ENCODE measurements at regions not wholly inside any gene's neighbourhood (a gene's known extent, or its start where the extent isn't known, plus 50 kb on each side); places are given as distances from the start of the nearest gene placed in this dataset.
"Not testable (repeated sequence)": the region's sequence is repeated elsewhere in the genome, so short reads cannot be mapped to it uniquely, and the experiment has no call there.

GRCh38 chr6:66336176-66336575 is 629.1 kb upstream of the EYS start:
- DNase-seq = no peak

DNA sequence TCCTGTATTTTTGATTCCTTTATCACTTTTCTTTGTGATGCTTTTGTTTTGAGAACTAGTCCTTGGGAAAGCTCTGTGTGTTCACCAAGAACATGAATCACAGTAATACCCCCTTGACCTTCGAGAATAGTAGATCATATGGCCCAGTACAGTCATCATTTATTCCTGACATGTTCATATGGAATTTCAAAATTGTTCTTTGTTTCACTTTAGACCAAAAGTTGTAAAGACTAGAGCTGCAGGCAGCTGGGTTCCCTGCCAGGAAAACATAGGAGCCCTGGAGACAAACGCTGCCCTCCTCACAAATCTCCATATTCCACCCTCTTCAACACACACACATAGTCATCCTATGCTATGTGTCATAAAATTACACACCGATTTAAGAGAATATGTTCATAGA is 621.2 kb upstream of the EYS start:
- DNase-seq = no peak

GRCh38 chr6:66326228-66326627 is 619.2 kb upstream of the EYS start:
- no peak for DNase-seq

GRCh38 chr6:66321017-66321416 is 614.0 kb upstream of the EYS start:
- DNase-seq = no peak

DNA sequence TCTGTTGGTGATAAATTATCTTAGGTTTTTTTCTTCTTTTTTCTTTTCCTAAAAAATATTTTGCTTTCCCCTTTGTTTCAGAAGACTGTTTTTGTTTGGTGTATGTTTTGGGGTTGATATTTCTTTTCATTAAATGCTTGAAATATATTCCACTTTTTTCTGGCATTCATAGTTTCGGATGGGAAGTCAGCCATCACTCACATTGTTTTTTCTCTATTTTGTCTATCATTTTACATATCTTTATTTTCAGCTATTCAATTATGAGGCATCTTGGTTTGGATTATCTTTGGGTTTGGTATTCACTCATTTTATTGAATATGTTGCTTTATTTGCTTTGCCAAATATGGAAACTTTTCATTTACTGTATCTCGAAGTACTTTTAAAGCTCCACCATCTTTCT is 600.5 kb upstream of the EYS start:
- no peak for DNase-seq

DNA sequence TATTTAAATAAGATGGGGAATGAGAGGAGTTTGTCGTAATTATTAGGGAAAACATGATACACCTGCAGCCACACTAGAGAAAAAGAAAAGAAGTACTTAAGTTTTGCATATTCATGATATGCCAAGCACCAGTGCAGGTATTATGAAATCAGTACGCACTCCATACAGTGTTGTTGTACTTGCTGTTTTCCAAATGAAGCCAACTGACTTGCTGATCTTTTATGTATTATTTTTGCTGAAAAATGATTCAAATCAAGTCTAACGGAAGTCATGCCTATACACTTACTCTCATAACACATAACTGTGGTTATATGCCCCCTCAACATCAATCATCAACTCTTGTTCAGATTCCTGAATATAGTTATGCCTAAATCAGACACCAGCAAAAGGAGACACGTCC is 584.9 kb upstream of the EYS start:
- no peak for DNase-seq

DNA sequence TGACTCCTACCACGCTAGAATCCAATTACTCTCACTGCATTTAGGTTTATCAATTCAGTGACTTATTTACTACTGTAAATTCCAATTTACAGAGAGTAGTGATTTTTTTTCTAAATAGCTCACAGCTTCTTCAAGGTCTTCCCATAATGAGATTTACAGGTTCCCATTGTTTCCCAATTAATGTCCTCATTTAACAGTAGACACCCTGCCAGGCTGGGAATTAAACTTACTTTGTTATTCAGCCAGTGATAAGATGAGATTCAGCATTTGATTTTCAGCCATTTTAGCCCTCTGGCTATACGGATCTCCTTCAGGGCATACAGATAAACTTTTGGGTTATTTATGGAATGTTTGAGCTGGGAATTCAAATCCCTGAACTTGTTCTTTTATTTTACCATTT is 582.9 kb upstream of the EYS start:
- no peak for DNase-seq

GRCh38 chr6:66278115-66278514 is 571.1 kb upstream of the EYS start:
- DNase-seq = no peak

DNA sequence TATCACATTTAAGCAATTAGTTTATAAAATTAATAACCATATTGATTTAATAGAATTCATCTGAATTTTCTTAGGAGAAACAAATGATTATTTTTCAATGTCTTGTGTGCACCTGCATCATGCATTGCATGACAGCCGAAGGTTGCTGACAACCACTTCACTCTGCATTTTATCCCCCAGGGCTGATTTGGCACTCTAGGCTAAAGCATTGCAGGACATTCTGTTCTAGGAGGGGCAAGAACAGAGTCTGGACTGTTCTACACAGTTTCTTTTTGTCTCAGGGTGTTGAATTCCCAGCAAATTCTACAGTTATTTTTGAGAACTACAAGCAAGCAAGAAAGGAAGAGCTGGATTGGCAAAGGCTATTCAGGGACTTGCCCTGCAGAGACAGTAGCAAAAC is 570.4 kb upstream of the EYS start:
- no peak for DNase-seq

DNA sequence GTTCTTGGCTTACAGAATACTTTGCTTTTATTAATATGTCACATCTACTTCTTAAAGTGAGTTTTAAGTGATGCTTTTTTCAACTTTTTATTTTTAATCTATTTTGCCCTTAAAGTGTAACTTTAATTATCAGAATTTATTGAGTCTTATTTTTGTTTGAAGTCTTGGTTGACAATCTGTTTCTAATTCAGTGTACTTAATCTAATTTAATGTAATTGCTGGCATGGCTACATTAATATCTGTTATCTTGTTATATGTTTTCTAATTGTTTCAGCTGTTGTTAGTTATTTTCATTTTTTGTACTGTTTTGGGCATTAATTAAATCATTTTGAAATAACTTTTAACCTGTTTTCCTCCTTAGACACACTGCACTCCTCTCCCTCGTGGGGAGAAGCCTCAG is 558.7 kb upstream of the EYS start:
- no peak for DNase-seq

DNA sequence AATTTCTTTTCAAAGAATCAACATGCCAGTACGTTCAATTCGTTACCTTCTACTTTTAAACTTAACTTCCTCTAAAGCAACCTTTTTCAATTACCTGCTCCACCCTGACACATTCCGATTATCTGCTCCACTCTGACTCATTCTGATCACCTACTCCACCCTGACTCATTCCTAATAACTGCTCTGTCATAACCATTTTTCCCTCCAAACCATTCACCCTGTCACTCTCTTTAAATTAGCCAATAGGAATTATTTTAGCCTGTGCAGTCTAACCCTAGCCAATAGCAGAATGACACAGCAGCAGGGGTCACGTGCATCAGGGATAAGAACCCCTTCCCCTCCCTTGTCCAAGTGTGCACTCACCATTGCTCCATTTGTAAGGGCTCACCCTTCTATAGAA is 557.4 kb upstream of the EYS start:
- DNase-seq = no peak

GRCh38 chr6:66258731-66259487 is 551.9 kb upstream of the EYS start:
- DNase-seq = not testable (repeated sequence)

DNA sequence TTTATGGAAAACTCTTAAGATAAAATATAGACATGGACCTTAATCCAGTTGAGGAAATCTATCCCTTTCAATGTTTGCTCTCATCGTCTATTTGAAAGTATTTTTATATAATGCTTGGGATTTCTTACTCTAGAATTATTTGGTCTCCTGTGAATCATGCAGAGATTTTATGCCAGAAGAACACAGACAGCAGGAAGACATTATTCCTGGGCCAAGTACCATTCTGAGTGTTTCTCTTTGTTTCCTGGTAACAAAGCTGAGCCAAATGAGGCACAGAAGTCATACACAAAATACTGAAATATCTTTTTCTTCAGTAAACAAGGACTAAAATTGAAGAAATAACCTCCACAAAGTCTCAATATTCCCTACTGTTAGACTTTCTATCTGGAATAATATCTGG is 538.2 kb upstream of the EYS start:
- no peak for DNase-seq

DNA sequence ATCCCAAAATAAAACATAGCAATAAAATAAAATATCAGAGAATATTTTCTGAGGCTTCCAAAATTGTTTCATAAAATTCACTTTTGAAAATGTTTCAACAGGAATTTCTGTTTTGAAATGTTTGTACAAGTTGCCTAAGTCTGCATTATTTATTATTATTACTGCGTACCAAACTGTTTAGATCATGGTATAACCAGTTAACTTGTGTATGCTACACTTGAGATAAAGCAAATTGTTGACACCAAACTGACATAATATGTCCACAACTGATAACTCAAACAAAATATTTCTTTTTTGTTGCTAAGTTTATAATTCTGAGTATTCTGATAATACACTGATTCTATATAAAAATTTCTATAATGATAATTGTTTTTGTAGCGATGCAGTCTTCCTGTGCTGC is 531.8 kb upstream of the EYS start:
- DNase-seq = no peak

DNA sequence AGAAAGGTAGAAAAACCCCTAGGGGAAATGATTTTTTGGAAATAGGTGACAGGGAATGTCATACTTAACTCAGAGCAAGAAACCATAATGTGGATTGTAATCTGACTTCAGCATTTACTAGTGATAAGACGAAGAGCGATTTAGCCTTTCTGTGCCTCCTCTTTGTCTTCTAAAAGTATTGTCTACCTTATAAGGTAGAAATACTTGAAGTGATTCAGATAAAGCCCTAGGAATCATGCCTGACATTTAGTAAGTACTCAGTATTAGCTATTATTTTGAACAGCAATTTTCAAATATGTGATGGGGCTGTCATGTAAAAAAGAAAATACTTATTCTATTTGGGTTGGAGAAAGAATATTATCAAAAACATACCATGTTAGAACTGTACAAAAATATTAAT is 525.9 kb upstream of the EYS start:
- DNase-seq = no peak

DNA sequence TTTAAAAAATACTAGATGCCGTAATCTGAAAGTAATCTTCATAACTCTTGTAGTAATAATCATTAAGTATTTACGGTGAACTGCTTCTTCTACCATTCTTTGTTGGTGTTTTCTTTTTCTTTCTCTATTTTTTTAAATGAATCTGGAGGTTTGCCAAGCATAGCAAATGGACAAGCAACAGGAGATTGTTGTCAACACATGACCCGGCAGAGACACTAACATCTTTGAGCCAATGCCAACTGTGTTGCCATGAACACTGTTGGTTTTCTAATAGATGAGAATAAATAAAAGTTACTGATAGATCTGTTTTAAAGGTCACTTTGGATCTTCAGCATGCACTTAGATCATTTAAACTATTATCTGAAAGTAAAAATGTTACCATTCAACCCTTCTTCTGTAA is 523.6 kb upstream of the EYS start:
- DNase-seq = no peak

DNA sequence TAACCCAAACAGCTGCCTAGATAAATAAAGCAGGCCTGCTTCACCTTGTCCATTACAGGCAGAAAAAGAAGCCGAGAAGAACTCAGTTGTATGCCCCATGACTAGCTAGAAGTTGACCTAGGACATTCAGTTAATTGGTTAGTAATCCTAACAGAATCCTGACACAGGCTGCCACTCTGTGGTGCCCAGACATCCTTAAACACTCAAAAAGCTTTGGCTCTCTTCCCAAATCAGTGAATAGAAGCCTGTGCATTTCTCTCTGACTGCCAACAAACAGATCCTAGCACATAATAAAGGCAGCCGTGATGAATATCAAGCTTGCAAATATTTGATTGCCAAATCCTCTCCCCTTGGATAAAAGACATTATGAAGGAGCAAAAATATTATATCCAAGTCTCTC is 519.1 kb upstream of the EYS start:
- peak; percentile 7 for DNase-seq

GRCh38 chr6:66210964-66211363 is 503.9 kb upstream of the EYS start:
- DNase-seq = no peak

GRCh38 chr6:66200390-66200789 is 493.4 kb upstream of the EYS start:
- DNase-seq = no peak

- no peak for DNase-seq
Measured at GRCh38 chr6:66199171-66199570, 492.1 kb upstream of the EYS start.

DNA sequence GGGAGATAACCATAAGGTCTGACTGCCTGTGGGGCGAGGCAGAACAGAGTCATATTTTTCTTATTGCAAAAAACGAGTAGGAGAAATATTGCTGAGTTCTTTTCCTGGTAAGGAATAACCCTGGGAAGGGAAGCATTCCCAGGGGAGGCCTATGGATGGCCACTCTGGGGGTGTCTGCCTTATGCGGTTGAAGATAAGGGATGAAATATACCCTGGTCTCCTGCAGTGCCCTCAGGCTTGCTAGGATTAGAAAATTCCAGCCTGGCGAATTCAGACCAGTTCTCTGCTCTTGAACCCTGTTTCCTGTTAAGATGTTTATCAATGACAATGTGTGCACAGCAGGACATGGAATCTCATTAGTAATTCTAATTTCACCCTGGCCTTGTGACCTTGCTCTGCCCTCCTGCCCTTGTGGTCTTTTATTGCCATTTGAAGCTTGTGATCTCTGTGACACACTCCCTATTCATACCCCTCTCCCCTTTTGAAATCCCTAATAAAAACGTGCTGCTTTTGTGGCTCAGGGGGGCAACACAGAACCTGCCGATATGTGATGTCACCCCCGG is 491.1 kb upstream of the EYS start:
- DNase-seq = no peak

GRCh38 chr6:66190858-66191257 is 483.8 kb upstream of the EYS start:
- no peak for DNase-seq

DNA sequence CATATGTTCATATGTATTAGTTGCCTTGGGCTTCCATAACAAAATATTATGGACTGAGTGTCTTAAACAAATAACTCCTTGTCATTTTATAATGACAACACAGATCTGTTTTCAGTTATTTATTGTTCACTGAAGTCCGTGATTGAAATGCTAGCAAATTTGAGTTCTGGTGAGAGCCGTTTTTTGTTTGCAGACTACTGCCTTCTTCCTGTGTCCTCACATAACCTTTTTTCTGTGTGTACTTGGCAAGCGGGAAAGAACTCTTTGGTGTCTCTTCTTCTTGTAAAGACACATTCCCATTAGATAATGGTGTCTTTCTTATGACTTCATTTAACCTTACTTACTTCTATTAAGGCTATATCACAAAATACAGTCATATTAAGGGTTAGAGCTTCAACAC is 482.9 kb upstream of the EYS start:
- DNase-seq = no peak

DNA sequence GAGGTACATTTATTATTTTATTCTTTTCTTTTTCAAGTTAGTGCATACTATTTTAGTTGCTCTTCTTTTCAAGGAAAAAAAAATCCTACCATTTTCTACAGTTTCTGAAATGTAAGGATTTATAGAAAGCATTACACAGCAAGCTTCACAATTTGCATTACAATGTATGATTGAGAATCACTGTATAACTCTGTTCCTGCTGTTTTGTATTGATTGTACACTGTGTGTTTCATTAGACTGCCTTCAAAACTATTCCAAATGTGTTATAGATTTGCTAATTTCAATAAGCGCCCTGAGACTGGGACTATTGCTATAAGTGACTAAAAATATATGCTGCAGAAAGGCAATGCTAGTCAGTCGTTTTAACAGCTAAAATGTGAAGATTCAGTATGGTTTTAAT is 479.7 kb upstream of the EYS start:
- no peak for DNase-seq

- no peak for DNase-seq
Measured at GRCh38 chr6:66184091-66184490, 477.1 kb upstream of the EYS start.

Data from SHP77 treated with DMSO at 0.1 percent for 48 hours (cell line).